Kidney epithelial cell (primary cell): ENCODE measurements at regions not wholly inside any gene's neighbourhood (a gene's known extent, or its start where the extent isn't known, plus 50 kb on each side); places are given as distances from the start of the nearest gene placed in this dataset.

Experiments used
- DNase-seq: peaks from one replicate; pipeline ENCODE4 v3.0.0-alpha.2; 2010; ENCODE audit warnings: low read depth
- H3K27me3 ChIP-seq: 2 replicates; pipeline ENCODE4 v1.6.0; 2011; ENCODE audit warnings: low read length; ENCODE audit not compliant: control insufficient read depth, insufficient read depth
- H3K36me3 ChIP-seq: 2 replicates; pipeline ENCODE4 v1.5.1; 2011; ENCODE audit warnings: low read length; ENCODE audit not compliant: control insufficient read depth, insufficient read depth
- H3K4me3 ChIP-seq: 2 replicates; pipeline ENCODE4 v1.5.1; 2011; ENCODE audit warnings: low read depth, mild to moderate bottlenecking, control low read depth, low read length
- TF ChIP-seq, protein P1 (sequence below): IDR thresholded peaks from 2 replicates; pipeline ENCODE4 v1.5.1; 2011; ENCODE audit warnings: mild to moderate bottlenecking, moderate library complexity, low read length, control low read depth, inconsistent platforms; ENCODE audit not compliant: insufficient read depth, poor library complexity, severe bottlenecking

DNA sequence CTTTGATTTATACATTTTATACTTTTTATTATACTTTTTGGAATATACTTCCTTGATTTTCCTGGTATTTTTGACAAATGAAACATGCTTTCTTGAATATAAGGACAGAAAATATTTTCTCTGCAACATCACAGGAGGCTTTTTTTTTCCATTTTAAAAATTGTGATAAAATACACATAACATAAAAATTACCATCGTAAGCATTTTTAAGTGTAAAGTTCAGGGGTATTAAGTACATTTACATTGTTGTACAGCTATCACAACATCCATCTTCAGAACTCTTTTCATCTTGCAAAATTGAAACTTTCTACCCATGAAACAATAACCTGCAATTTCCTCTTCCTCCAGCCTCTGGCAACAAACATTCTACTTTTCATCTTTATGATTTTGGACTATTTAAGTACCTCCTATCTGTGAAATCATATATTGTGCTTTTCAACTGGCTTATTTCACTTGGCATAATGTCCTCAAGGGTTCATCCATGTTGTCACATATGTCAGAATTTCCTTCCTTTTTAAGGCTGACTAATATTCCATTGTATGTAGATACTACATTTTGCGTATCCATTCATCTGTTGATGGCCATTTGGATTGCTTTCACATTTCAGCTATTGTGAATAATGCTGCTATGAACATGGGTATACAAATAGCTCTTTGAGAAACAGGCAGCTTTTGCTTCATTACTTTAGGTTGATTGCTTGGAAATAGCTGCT is 412.6 kb downstream of the RAPGEF2 start:
- no peaks in the 10 kb centered on the region for H3K36me3 ChIP-seq
- TF ChIP-seq, protein P1, sequence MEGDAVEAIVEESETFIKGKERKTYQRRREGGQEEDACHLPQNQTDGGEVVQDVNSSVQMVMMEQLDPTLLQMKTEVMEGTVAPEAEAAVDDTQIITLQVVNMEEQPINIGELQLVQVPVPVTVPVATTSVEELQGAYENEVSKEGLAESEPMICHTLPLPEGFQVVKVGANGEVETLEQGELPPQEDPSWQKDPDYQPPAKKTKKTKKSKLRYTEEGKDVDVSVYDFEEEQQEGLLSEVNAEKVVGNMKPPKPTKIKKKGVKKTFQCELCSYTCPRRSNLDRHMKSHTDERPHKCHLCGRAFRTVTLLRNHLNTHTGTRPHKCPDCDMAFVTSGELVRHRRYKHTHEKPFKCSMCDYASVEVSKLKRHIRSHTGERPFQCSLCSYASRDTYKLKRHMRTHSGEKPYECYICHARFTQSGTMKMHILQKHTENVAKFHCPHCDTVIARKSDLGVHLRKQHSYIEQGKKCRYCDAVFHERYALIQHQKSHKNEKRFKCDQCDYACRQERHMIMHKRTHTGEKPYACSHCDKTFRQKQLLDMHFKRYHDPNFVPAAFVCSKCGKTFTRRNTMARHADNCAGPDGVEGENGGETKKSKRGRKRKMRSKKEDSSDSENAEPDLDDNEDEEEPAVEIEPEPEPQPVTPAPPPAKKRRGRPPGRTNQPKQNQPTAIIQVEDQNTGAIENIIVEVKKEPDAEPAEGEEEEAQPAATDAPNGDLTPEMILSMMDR = no peak

DNA sequence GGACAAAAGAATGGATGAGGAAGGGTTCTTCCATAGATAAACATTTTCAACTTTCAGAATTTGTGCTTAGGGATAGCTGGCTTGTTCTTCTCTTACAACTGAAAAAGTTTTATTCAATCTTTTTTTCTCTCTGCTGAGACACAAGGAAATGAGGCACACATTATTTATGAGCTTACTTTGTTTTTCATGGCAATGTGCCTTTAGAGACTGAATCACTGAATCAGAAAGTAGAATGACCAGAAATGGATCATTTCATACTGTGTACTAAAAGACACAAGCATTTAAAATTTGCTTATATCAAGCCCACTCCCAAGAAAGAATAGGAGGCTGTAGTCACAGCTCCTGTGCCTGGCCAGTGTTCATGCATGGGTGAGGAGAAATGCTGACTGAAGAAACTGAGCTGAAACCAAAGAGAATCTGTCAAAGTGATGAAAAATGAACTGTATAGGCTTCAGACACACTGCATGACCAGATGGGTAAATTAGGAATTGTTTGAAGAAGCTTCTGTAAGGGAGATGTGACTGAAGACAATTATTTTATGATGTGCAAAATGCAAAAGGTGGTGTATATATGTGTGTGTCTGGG is 413.8 kb downstream of the RAPGEF2 start:
- Histone ChIP-seq H3K36me3 (no peaks in the 10 kb centered on the region), H3K4me3 (no peak overlapping the region), H3K27me3 (no peaks in the 10 kb centered on the region)
- no peak for DNase-seq
- TF ChIP-seq, protein P1 = no peak

More for the DNA sequence above, 412.6 kb downstream of the RAPGEF2 start:
- DNase-seq = no peak
- Histone ChIP-seq H3K27me3 (no peaks in the 10 kb centered on the region), H3K4me3 (no peak overlapping the region)

DNA sequence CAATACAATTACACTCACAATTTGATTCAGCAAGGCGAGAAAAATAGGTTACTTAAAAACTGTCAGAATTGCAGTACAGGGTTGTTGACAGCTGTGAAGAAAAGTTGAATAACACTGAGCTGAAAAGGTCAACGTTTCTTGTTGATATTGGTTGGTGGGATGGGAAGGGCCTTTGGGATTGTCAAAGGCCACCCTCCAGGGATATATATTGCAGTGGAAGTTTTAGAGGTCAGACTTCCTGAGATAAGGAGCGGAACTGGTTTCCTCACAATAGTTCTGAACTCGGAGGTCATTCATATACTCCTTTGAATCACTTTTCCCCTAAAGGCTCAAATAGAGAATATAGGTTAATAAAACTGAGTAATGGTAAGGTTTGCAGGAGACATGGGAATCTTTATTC is 417.2 kb downstream of the RAPGEF2 start:
- Histone ChIP-seq H3K27me3 (no peaks in the 10 kb centered on the region), H3K4me3 (no peak overlapping the region), H3K36me3 (no peaks in the 10 kb centered on the region)
- TF ChIP-seq, protein P1 = no peak
- DNase-seq = no peak

DNA sequence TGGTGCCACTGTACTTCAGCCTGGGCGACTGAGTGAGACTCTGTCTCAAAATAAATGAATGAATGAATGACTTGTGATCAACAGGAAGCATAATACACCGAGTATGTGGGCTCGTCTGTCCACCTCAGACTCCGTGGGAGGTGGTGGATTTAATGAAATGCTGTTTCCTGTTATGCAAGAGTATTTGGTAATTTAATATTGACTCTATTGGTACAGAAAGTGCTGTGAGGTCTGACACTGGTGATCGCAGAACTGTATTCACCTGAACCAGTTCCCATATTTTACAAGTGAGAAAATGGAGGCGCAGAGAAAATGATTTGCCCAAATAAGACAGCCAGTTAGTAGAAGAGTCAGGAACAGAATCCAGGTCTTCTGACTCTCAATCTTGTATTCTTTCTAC is 423.3 kb downstream of the RAPGEF2 start:
- no peak for DNase-seq
- no peaks in the 10 kb centered on the region for H3K27me3 ChIP-seq
- H3K4me3 ChIP-seq = no peak overlapping the region

DNA sequence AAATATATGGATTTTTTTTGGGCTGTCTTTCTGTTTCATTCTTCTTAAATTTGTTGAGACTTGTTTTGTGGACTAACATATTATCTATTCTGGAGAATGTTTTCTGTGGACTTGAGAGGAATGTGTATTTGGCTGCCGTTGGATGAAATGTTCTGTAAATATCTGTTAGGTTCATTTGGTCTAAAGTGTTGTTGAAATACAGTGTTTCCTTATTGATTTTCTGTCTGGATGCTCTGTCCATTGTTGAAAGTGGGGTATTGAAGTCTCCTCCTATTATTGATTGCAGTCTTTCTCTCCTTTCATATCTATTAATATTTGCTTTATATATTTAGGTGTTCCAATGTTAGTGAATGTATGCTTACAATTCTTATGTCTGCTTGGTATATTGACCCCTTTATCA is 431.8 kb downstream of the RAPGEF2 start:
- H3K4me3 ChIP-seq = no peak overlapping the region
- no peaks in the 10 kb centered on the region for H3K27me3 ChIP-seq
- TF ChIP-seq, protein P1 = no peak
- no peaks in the 10 kb centered on the region for H3K36me3 ChIP-seq
- no peak for DNase-seq

More for the DNA sequence above, 423.3 kb downstream of the RAPGEF2 start:
- TF ChIP-seq, protein P1 = no peak
- H3K36me3 ChIP-seq = no peaks in the 10 kb centered on the region
